ENCODE measurements at regions not wholly inside any gene's neighbourhood (a gene's known extent, or its start where the extent isn't known, plus 50 kb on each side); places are given as distances from the start of the nearest gene placed in this dataset.

DNA sequence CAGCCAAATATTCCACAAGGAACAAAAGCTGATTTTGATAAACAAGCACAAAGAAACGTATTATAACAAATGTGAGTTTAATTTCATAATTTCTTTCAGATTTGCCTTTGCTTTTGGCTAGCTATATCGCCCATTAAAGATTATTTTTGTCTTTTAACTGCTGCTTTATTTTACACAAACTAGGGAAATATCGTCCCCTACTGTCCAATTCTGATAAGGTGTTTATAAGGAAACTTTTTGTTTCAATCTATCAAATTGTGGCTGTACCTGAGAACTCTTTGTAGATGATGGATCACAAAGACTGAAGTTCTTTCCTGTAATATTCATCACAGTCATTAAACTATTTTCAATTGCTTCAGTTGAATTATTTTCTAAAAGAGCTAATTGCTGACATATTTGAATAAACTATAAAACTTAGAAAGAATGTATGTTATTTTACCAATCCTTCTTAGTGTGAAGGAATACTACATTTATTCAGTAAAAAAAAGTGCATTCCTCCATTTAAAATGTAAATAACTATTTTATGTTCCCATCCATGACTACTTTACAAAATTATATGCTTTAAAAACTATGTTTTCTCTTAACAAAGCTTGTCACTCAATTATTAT is 431.3 kb upstream of the ITGA1 start:
- CTCF ChIA-PET: interaction anchor here (1.1 kb wide), 1 partner anchor 10 kb away, joined by 3 read pairs; no protein-coding TSS in a partner anchor
- no peaks in the 10 kb centered on the region for H3K4me1 Mint-ChIP-seq
- no peaks in the 10 kb centered on the region for H3K9me3 Mint-ChIP-seq
- no peaks in the 10 kb centered on the region for H3K27me3 Mint-ChIP-seq
- no peaks in the 10 kb centered on the region for H3K36me3 Mint-ChIP-seq
- H3K4me3 Mint-ChIP-seq: no peak overlapping the region
- no peak overlapping the region for H3K27ac Mint-ChIP-seq
- no peak for DNase-seq

DNA sequence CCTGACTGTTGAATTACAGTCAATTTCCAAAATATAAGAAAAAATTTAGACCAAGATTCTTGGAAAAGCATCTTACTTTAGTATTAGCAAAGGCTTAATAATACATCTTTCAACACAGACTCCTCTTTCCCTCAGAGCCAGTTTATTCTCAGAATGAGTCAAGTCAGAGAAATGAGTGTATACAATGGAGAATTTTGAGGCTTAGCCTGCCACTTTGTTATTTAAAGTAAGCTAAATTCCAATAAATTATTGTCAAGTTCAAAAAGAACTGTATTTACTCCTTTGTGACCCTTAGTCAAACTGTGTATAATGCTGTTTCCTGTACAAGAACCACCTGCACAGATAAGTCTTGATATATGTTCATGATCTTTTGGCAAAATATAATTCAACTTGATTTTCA is 428.5 kb upstream of the ITGA1 start:
- Mint-ChIP-seq H3K27ac (no peak overlapping the region), H3K4me1 (no peaks in the 10 kb centered on the region), H3K36me3 (no peaks in the 10 kb centered on the region), H3K27me3 (no peaks in the 10 kb centered on the region), H3K4me3 (no peak overlapping the region), H3K9me3 (no peaks in the 10 kb centered on the region)
- CTCF ChIA-PET: no interaction called here
- no peak for DNase-seq

GRCh38 chr5:52360985-52361384 is 426.7 kb upstream of the ITGA1 start:
- no peaks in the 10 kb centered on the region for H3K36me3 Mint-ChIP-seq
- DNase-seq: no peak
- no peak overlapping the region for H3K4me3 Mint-ChIP-seq
- no peaks in the 10 kb centered on the region for H3K9me3 Mint-ChIP-seq
- no peaks in the 10 kb centered on the region for H3K4me1 Mint-ChIP-seq
- no peak overlapping the region for H3K27ac Mint-ChIP-seq
- CTCF ChIA-PET: no interaction called here
- H3K27me3 Mint-ChIP-seq: no peaks in the 10 kb centered on the region

DNA sequence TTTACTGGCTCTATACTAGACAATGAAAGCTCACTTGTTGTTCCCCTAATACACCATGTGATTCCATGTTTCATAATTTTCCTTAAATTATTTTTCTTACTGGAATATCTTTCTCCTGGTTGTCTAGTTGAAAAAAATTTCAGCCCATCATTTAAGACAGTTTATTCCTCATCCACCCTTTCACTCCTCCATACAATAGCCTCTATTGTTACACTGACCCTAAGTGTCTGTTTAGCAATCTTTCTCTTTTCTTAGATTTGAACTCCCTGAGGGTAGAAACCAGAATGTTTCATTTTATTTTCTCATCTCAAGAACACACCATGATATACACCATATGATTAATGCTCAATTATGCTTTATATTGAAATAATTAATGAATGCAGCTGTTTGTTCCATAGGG is 413.4 kb upstream of the ITGA1 start:
- no peaks in the 10 kb centered on the region for H3K4me1 Mint-ChIP-seq

DNA sequence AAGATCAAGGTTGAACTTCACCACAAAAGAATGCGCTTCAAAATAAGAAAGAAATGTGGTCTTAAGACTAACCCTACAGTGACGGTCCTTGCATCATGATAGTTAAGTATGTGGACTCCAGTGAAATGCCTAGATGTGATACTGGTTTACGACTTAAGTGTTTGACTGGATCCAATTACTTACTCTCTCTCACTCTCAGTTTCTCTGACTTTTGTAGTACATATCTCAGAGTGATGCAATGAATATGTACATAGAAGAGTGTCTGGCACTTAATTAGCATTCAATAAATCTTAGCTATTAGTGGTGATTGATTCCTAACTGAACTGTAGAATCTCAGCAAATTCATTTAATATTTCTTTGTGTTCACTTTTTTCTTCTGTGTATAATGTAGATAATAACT is 411.7 kb upstream of the ITGA1 start:
- H3K36me3 Mint-ChIP-seq: no peaks in the 10 kb centered on the region
- H3K27ac Mint-ChIP-seq: no peak overlapping the region
- no peaks in the 10 kb centered on the region for H3K9me3 Mint-ChIP-seq
- no peaks in the 10 kb centered on the region for H3K27me3 Mint-ChIP-seq
- no peak for DNase-seq
- H3K4me3 Mint-ChIP-seq: no peak overlapping the region
- H3K4me1 Mint-ChIP-seq: no peaks in the 10 kb centered on the region
- CTCF ChIA-PET: no interaction called here

More for the DNA sequence above, 413.4 kb upstream of the ITGA1 start:
- Mint-ChIP-seq H3K4me3 (no peak overlapping the region), H3K27me3 (no peaks in the 10 kb centered on the region), H3K27ac (no peak overlapping the region), H3K9me3 (no peaks in the 10 kb centered on the region), H3K36me3 (no peaks in the 10 kb centered on the region)
- no peak for DNase-seq
- CTCF ChIA-PET: no interaction called here

- no peak for DNase-seq
- Mint-ChIP-seq H3K27ac (no peak overlapping the region), H3K4me3 (no peak overlapping the region), H3K4me1 (no peaks in the 10 kb centered on the region), H3K27me3 (no peaks in the 10 kb centered on the region), H3K36me3 (no peaks in the 10 kb centered on the region), H3K9me3 (no peaks in the 10 kb centered on the region)
- CTCF ChIA-PET: interaction anchor here (1.3 kb wide), 1 partner anchor 14 kb away, joined by 4 read pairs; no protein-coding TSS in a partner anchor
Observed at GRCh38 chr5:52376592-52376991, 411.1 kb upstream of the ITGA1 start.

- Mint-ChIP-seq H3K36me3 (no peaks in the 10 kb centered on the region), H3K9me3 (no peaks in the 10 kb centered on the region), H3K4me3 (no peak overlapping the region), H3K27me3 (no peaks in the 10 kb centered on the region), H3K27ac (no peak overlapping the region), H3K4me1 (no peaks in the 10 kb centered on the region)
- no peak for DNase-seq
- CTCF ChIA-PET: no interaction called here
Observed at GRCh38 chr5:52378237-52378636, 409.5 kb upstream of the ITGA1 start.

DNA sequence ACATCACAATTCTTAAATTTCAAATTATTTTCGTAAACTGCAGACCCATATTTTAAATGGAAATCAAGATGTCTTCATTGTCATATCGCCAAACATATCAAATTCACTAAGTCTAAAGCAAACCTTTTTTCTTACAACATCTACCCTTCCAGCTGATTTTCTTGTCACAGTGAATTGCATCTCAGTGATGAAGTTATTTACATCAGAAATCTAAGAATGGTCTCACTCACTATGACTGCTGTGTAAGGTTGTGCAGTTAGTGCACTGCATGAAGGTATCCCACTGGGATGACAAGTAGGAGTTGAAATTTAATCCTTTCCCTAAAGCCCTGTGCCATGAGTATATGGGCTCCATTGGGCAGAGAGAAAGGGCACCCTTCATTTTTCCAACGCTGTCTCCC is 399.4 kb upstream of the ITGA1 start:
- Mint-ChIP-seq H3K27me3 (no peaks in the 10 kb centered on the region), H3K4me3 (no peak overlapping the region), H3K4me1 (no peaks in the 10 kb centered on the region), H3K27ac (no peak overlapping the region), H3K36me3 (no peaks in the 10 kb centered on the region), H3K9me3 (no peaks in the 10 kb centered on the region)
- DNase-seq: no peak
- CTCF ChIA-PET: no interaction called here

GRCh38 chr5:52392321-52392720 is 395.4 kb upstream of the ITGA1 start:
- Mint-ChIP-seq H3K27ac (no peak overlapping the region), H3K4me1 (no peaks in the 10 kb centered on the region), H3K27me3 (no peaks in the 10 kb centered on the region), H3K4me3 (no peak overlapping the region), H3K36me3 (no peaks in the 10 kb centered on the region), H3K9me3 (no peaks in the 10 kb centered on the region)
- CTCF ChIA-PET: no interaction called here
- no peak for DNase-seq

DNA sequence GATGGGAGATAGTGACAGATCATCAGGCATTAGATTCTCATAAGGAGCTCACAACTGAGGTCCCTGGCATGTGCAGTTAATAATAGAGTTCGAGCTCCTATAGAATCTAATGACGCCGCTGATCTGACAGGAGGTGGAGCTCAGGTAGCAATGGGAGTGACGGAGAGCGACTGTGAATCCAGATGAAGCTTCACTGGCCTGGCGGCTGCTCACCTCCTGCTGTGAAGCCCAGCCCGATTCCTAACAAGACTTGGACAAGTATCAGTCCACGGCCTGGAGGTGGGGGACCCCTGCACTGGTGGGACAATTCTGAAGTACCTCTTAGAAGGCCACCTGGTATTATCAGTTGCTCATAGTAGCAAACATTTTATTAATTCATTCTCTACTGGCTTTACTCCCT is 377.9 kb upstream of the ITGA1 start:
- no peaks in the 10 kb centered on the region for H3K4me1 Mint-ChIP-seq
- no peak overlapping the region for H3K27ac Mint-ChIP-seq
- H3K27me3 Mint-ChIP-seq: no peaks in the 10 kb centered on the region
- DNase-seq: no peak
- H3K9me3 Mint-ChIP-seq: no peaks in the 10 kb centered on the region
- H3K4me3 Mint-ChIP-seq: no peak overlapping the region
- CTCF ChIA-PET: interaction anchor here (0.5 kb wide), 1 partner anchor 356 kb away, joined by 3 read pairs; no protein-coding TSS in a partner anchor
- no peaks in the 10 kb centered on the region for H3K36me3 Mint-ChIP-seq

GRCh38 chr5:52419357-52419756 is 368.4 kb upstream of the ITGA1 start:
- CTCF ChIA-PET: no interaction called here
- no peak for DNase-seq

GRCh38 chr5:52427615-52428014 is 360.1 kb upstream of the ITGA1 start:
- no peaks in the 10 kb centered on the region for H3K27me3 Mint-ChIP-seq
- no peaks in the 10 kb centered on the region for H3K4me1 Mint-ChIP-seq
- no peak overlapping the region for H3K4me3 Mint-ChIP-seq

More at GRCh38 chr5:52419357-52419756, 368.4 kb upstream of the ITGA1 start:
- Mint-ChIP-seq H3K4me1 (no peaks in the 10 kb centered on the region), H3K9me3 (no peaks in the 10 kb centered on the region), H3K36me3 (no peaks in the 10 kb centered on the region), H3K27me3 (no peaks in the 10 kb centered on the region), H3K4me3 (no peak overlapping the region), H3K27ac (no peak overlapping the region)

GRCh38 chr5:52428977-52429489 is 358.7 kb upstream of the ITGA1 start:
- no peaks in the 10 kb centered on the region for H3K36me3 Mint-ChIP-seq
- H3K27me3 Mint-ChIP-seq: no peaks in the 10 kb centered on the region
- no peaks in the 10 kb centered on the region for H3K4me1 Mint-ChIP-seq
- CTCF ChIA-PET: no interaction called here
- no peak overlapping the region for H3K27ac Mint-ChIP-seq
- no peak for DNase-seq
- no peak overlapping the region for H3K4me3 Mint-ChIP-seq
- H3K9me3 Mint-ChIP-seq: no peaks in the 10 kb centered on the region

More at GRCh38 chr5:52427615-52428014, 360.1 kb upstream of the ITGA1 start:
- DNase-seq: no peak
- no peak overlapping the region for H3K27ac Mint-ChIP-seq
- H3K36me3 Mint-ChIP-seq: no peaks in the 10 kb centered on the region
- H3K9me3 Mint-ChIP-seq: no peaks in the 10 kb centered on the region
- CTCF ChIA-PET: no interaction called here

DNA sequence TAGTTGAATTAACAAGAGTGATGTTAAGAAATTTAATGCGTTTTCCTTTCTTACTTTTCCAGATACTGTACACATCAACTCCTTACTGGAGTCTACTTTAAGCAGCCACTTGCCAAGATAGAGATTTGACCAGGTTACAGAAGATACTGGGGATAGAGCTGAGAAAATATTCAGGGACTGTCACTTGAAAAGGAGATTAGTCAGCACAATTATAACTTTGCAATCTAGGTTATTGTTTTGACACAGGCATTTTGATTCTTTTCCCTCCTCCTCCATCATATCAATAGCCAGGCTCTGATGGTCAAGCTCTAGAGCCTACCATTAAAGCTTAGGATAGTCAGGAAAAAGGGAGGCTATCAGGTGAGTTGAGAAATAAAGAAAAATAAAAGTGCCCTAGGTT is 345.9 kb upstream of the ITGA1 start:
- Mint-ChIP-seq H3K27me3 (no peaks in the 10 kb centered on the region), H3K4me1 (no peaks in the 10 kb centered on the region), H3K36me3 (no peaks in the 10 kb centered on the region), H3K27ac (no peak overlapping the region), H3K9me3 (no peaks in the 10 kb centered on the region), H3K4me3 (no peak overlapping the region)
- CTCF ChIA-PET: no interaction called here
- DNase-seq: no peak

- no peaks in the 10 kb centered on the region for H3K36me3 Mint-ChIP-seq
- no peaks in the 10 kb centered on the region for H3K9me3 Mint-ChIP-seq
- DNase-seq: no peak
- H3K4me1 Mint-ChIP-seq: no peaks in the 10 kb centered on the region
- H3K27me3 Mint-ChIP-seq: no peaks in the 10 kb centered on the region
- CTCF ChIA-PET: no interaction called here
- no peak overlapping the region for H3K27ac Mint-ChIP-seq
- H3K4me3 Mint-ChIP-seq: no peak overlapping the region
Observed at GRCh38 chr5:52443187-52443586, 344.5 kb upstream of the ITGA1 start.

- CTCF ChIA-PET: no interaction called here
Observed at GRCh38 chr5:52448111-52448510, 339.6 kb upstream of the ITGA1 start.

More at GRCh38 chr5:52448111-52448510, 339.6 kb upstream of the ITGA1 start:
- no peaks in the 10 kb centered on the region for H3K27me3 Mint-ChIP-seq
- no peaks in the 10 kb centered on the region for H3K4me1 Mint-ChIP-seq
- H3K36me3 Mint-ChIP-seq: no peaks in the 10 kb centered on the region
- DNase-seq: no peak
- H3K9me3 Mint-ChIP-seq: no peaks in the 10 kb centered on the region
- H3K27ac Mint-ChIP-seq: no peak overlapping the region
- H3K4me3 Mint-ChIP-seq: no peak overlapping the region

Data from activated naive CD4-positive, alpha-beta T cell treated with anti-CD3 and anti-CD28 coated beads, Interleukin-2, amount 10 ng/mL, durations not matched to agents 7 days and 5 days (primary cell).